ENCODE measurements at regions not wholly inside any gene's neighbourhood (a gene's known extent, or its start where the extent isn't known, plus 50 kb on each side); places are given as distances from the start of the nearest gene placed in this dataset.

DNA sequence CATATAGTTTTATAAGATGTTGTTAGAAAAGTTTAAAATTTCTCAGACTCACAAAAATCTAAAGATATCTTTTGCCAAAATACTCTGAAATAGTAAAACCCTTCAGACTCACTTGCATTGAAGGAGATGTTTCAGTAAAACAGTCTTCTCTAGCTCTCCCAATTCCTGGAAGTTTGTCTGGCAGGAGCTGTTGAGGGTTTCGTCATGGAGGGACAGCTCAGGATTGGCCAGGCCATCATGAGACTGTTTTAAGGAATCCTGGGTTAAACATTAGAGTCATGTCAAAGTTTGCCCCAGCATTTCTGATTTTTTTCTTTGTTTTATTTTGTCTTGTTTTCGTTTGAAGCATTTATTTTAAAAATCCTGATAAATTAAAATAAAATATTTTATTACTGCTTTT lies 293.8 kb upstream of the PBX1 start:
- Mint-ChIP-seq H3K27ac (no peak overlapping the region), H3K4me1 (ENCODE audit: low read depth) (no peaks in the 10 kb centered on the region), H3K4me3 (no peak overlapping the region), H3K27me3 (ENCODE audit: low read depth) (no peaks in the 10 kb centered on the region), H3K36me3 (ENCODE audit: low read depth) (no peaks in the 10 kb centered on the region), H3K9me3 (ENCODE audit: insufficient read depth) (peaks cover 5% of the 10 kb centered on the region)
- ChIA-PET POLR2A (no interaction called here), CTCF (no interaction called here)
- ATAC-seq (no peak), DNase-seq (no peak)

GRCh38 chr1:164272156-164272555 lies 286.8 kb upstream of the PBX1 start:
- H3K9me3 Mint-ChIP-seq (ENCODE audit: insufficient read depth): peaks cover 12% of the 10 kb centered on the region
- no peaks in the 10 kb centered on the region for H3K4me1 Mint-ChIP-seq (ENCODE audit: low read depth)
- no peak overlapping the region for H3K4me3 Mint-ChIP-seq
- ChIA-PET CTCF (no interaction called here), POLR2A (no interaction called here)
- H3K27ac Mint-ChIP-seq: no peak overlapping the region
- H3K27me3 Mint-ChIP-seq (ENCODE audit: low read depth): no peaks in the 10 kb centered on the region
- no peaks in the 10 kb centered on the region for H3K36me3 Mint-ChIP-seq (ENCODE audit: low read depth)
- DNase-seq (no peak), ATAC-seq (no peak)

DNA sequence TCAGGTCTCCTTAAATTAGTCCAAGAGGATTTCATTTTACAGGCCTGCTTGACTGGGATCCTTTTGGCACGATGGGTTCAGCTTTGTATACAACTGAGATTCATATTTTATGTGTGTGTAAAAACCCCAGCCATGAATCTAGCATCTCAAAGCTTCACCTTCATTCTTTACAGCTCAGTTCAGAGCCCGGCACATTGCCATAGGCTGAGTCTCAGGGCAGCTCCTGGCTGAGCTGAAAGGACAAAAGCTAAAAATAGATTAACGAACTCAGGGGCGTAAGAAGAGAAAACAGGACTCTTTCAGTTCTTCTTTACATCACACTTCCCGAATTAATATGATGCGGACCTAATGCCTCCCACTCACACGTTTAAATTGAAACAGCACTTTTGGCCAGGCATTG lies 262.8 kb upstream of the PBX1 start:
- ChIA-PET CTCF (no interaction called here), POLR2A (no interaction called here)
- no peaks in the 10 kb centered on the region for H3K27me3 Mint-ChIP-seq (ENCODE audit: low read depth)
- no peaks in the 10 kb centered on the region for H3K4me1 Mint-ChIP-seq (ENCODE audit: low read depth)
- H3K36me3 Mint-ChIP-seq (ENCODE audit: low read depth): no peaks in the 10 kb centered on the region
- H3K4me3 Mint-ChIP-seq: no peak overlapping the region
- H3K27ac Mint-ChIP-seq: no peak overlapping the region
- H3K9me3 Mint-ChIP-seq (ENCODE audit: insufficient read depth): peaks cover 29% of the 10 kb centered on the region
- no peak for ATAC-seq
- no peak for DNase-seq

GRCh38 chr1:164308101-164308500 lies 250.9 kb upstream of the PBX1 start:
- ChIA-PET CTCF (no interaction called here), POLR2A (no interaction called here)
- Mint-ChIP-seq H3K9me3 (ENCODE audit: insufficient read depth) (peaks cover 7% of the 10 kb centered on the region), H3K4me1 (ENCODE audit: low read depth) (no peaks in the 10 kb centered on the region), H3K36me3 (ENCODE audit: low read depth) (no peaks in the 10 kb centered on the region), H3K27ac (no peak overlapping the region), H3K27me3 (ENCODE audit: low read depth) (no peaks in the 10 kb centered on the region), H3K4me3 (no peak overlapping the region)
- DNase-seq: no peak
- ATAC-seq: no peak

DNA sequence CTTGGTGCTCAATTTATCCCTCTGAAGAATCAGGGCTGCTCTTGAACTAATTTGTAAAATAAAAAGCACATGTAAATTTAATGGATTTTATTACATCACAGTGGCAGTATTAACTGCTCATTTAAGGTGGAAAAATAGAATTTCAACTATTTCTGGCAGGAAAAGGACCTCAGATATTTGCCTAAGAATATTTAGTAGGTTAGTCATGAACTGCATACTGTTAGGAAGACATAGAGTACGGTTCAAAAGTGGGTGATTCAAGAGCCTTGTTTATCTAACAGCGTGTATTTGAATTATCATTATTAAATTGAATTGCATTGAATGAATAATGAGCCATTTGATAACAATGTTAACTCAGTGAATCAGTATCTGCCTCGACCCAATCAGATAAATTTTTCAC lies 248.8 kb upstream of the PBX1 start:
- POLR2A ChIA-PET: no interaction called here
- no peaks in the 10 kb centered on the region for H3K27me3 Mint-ChIP-seq (ENCODE audit: low read depth)

DNA sequence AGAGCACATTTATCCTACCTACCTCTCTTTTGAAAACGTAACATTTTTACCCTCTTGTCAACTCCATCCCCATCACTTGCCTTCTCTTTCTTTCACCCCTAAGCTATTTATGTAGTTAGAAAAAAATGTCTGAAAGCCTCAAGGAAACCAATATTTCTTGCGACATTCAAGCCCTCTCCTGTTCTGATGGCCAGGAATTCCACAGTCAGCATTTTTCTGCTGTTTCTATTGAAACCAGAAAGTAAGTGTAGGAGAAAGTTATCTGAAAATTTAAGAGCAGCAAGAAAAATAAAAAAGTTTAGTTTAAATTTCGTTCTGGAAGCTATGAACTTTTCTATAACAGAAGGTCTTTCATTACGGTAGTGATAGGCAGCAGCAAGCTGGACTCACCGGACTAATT lies 247.6 kb upstream of the PBX1 start:
- no peak for ATAC-seq
- no peaks in the 10 kb centered on the region for H3K27me3 Mint-ChIP-seq (ENCODE audit: low read depth)
- no peak overlapping the region for H3K4me3 Mint-ChIP-seq
- POLR2A ChIA-PET: no interaction called here
- H3K9me3 Mint-ChIP-seq (ENCODE audit: insufficient read depth): no peaks in the 10 kb centered on the region
- CTCF ChIA-PET: no interaction called here
- no peak for DNase-seq
- no peak overlapping the region for H3K27ac Mint-ChIP-seq
- no peaks in the 10 kb centered on the region for H3K4me1 Mint-ChIP-seq (ENCODE audit: low read depth)
- H3K36me3 Mint-ChIP-seq (ENCODE audit: low read depth): no peaks in the 10 kb centered on the region

More for the DNA sequence above, 248.8 kb upstream of the PBX1 start:
- CTCF ChIA-PET: no interaction called here
- no peaks in the 10 kb centered on the region for H3K9me3 Mint-ChIP-seq (ENCODE audit: insufficient read depth)
- H3K4me1 Mint-ChIP-seq (ENCODE audit: low read depth): no peaks in the 10 kb centered on the region
- H3K27ac Mint-ChIP-seq: no peak overlapping the region
- no peak overlapping the region for H3K4me3 Mint-ChIP-seq
- no peaks in the 10 kb centered on the region for H3K36me3 Mint-ChIP-seq (ENCODE audit: low read depth)
- ATAC-seq (no peak), DNase-seq (no peak)

GRCh38 chr1:164320790-164321731 lies 237.9 kb upstream of the PBX1 start:
- Mint-ChIP-seq H3K4me1 (ENCODE audit: low read depth) (no peaks in the 10 kb centered on the region), H3K36me3 (ENCODE audit: low read depth) (no peaks in the 10 kb centered on the region), H3K9me3 (ENCODE audit: insufficient read depth) (no peaks in the 10 kb centered on the region), H3K27ac (no peak overlapping the region), H3K27me3 (ENCODE audit: low read depth) (peaks cover 2% of the 10 kb centered on the region), H3K4me3 (no peak overlapping the region)
- POLR2A ChIA-PET: no interaction called here
- DNase-seq (no peak), ATAC-seq (no peak)
- CTCF ChIA-PET: no interaction called here

GRCh38 chr1:164325786-164326185 lies 233.2 kb upstream of the PBX1 start:
- H3K9me3 Mint-ChIP-seq (ENCODE audit: insufficient read depth): no peaks in the 10 kb centered on the region
- ATAC-seq (no peak), DNase-seq (no peak)
- H3K36me3 Mint-ChIP-seq (ENCODE audit: low read depth): no peaks in the 10 kb centered on the region
- ChIA-PET POLR2A (no interaction called here), CTCF (no interaction called here)
- no peak overlapping the region for H3K4me3 Mint-ChIP-seq
- no peaks in the 10 kb centered on the region for H3K27me3 Mint-ChIP-seq (ENCODE audit: low read depth)
- H3K27ac Mint-ChIP-seq: no peak overlapping the region
- H3K4me1 Mint-ChIP-seq (ENCODE audit: low read depth): no peaks in the 10 kb centered on the region

DNA sequence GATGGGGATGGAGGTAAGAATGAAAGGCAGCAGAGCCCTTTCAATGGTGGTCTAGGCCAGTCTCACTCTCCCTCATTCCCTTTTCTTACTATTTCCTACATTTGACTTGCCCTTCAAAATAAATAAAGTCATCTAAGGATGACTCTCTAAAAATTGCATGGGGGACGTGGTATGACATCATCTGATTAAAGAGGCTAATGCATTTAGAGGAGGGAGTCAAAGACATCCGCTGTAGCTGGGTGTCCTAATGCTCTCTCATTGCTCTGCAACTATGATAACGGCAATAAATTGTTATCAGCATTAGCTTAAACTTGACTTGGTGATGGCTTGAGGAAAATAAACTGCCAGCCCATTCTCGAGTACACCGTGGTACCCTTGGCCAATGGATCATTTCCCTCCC lies 225.6 kb upstream of the PBX1 start:
- no peak overlapping the region for H3K4me3 Mint-ChIP-seq
- no peak for DNase-seq
- ChIA-PET CTCF (no interaction called here), POLR2A (no interaction called here)
- H3K27ac Mint-ChIP-seq: no peak overlapping the region
- H3K27me3 Mint-ChIP-seq (ENCODE audit: low read depth): no peaks in the 10 kb centered on the region
- H3K36me3 Mint-ChIP-seq (ENCODE audit: low read depth): no peaks in the 10 kb centered on the region
- no peak for ATAC-seq
- no peaks in the 10 kb centered on the region for H3K4me1 Mint-ChIP-seq (ENCODE audit: low read depth)
- peaks cover 3% of the 10 kb centered on the region for H3K9me3 Mint-ChIP-seq (ENCODE audit: insufficient read depth)

DNA sequence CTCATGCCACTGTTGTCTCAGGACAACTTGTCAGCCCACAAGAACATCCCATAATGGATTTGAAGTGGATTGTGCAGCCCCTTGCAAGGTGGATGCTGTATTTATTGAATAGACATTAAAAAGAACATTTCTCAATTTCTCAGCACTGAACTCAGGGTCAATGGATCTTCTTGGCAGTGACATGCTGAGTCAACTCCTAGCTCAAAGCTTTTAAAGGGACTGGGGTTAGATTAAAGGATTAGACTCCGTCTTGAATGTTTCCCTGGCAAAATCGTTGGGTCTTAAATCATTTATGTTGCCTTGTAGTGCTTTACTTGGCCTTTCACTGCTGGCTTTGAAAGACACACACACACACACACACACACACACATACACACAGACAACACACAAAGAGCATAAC lies 221.6 kb upstream of the PBX1 start:
- Mint-ChIP-seq H3K4me3 (no peak overlapping the region), H3K27ac (no peak overlapping the region), H3K36me3 (ENCODE audit: low read depth) (no peaks in the 10 kb centered on the region), H3K9me3 (ENCODE audit: insufficient read depth) (peaks cover 9% of the 10 kb centered on the region), H3K4me1 (ENCODE audit: low read depth) (no peaks in the 10 kb centered on the region), H3K27me3 (ENCODE audit: low read depth) (no peaks in the 10 kb centered on the region)
- no peak for DNase-seq
- ChIA-PET CTCF (no interaction called here), POLR2A (no interaction called here)
- ATAC-seq: no peak

DNA sequence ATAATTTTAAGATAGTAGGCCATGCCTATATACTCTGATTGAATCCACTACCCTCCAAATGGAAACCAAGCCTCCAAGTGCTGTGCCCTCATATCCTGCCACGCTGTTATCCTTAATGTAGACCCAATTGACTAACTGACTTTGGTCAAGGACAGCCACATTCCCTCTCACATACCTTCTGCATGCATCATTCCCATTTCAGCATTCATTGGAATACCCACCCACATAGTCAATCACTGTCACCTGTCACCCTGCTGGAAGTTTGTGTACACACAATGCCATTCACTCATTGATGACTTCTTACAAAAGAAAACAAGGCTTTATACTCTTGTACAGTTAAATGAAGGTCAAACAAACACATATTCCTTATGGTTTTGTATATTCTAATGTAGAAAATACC lies 221.1 kb upstream of the PBX1 start:
- ChIA-PET CTCF (no interaction called here), POLR2A (no interaction called here)
- Mint-ChIP-seq H3K9me3 (ENCODE audit: insufficient read depth) (peaks cover 9% of the 10 kb centered on the region), H3K27ac (no peak overlapping the region), H3K27me3 (ENCODE audit: low read depth) (no peaks in the 10 kb centered on the region), H3K4me3 (no peak overlapping the region), H3K4me1 (ENCODE audit: low read depth) (no peaks in the 10 kb centered on the region), H3K36me3 (ENCODE audit: low read depth) (no peaks in the 10 kb centered on the region)
- DNase-seq: no peak
- no peak for ATAC-seq

DNA sequence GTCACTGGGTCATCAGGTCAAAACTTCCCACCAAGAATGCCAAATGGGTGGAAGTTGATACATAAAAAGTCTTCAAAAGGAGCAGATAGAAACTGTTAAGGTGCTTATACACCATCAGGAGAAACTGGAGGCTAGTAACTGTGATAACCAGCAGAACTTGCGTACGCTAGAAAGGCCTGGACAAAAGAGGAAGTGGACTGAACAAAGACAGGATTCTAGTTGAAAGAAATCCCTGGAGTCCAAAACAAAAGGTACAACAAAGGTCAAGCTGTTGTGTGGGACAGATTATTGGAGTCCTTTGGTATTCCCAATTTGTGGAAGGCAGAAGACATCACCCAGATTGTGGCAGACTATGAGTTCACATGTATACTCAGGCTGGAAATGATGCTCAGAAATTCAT lies 215.8 kb upstream of the PBX1 start:
- peaks cover 11% of the 10 kb centered on the region for H3K9me3 Mint-ChIP-seq (ENCODE audit: insufficient read depth)
- DNase-seq (no peak), ATAC-seq (no peak)
- ChIA-PET POLR2A (no interaction called here), CTCF (no interaction called here)
- H3K4me1 Mint-ChIP-seq (ENCODE audit: low read depth): no peaks in the 10 kb centered on the region
- H3K27ac Mint-ChIP-seq: no peak overlapping the region
- no peaks in the 10 kb centered on the region for H3K36me3 Mint-ChIP-seq (ENCODE audit: low read depth)
- no peak overlapping the region for H3K4me3 Mint-ChIP-seq
- H3K27me3 Mint-ChIP-seq (ENCODE audit: low read depth): no peaks in the 10 kb centered on the region

DNA sequence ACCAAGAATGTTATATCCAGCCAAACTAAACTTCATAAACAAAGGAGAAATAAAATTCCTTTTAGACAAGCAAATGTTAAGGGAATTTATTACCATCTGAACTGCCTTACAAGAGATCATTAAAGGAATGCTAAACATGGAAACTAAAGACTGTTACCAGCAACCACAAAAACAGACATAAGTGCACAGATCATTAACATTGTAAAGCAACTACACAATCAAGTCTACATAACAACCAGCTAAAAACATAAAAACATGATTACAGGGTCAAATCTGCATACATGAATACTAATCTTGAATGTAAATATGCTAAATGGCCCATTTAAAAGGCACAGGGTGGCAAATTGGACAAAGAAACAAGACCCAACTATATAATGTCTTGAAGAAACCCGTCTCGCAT lies 211.0 kb upstream of the PBX1 start:
- Mint-ChIP-seq H3K9me3 (ENCODE audit: insufficient read depth) (peaks cover 47% of the 10 kb centered on the region), H3K27me3 (ENCODE audit: low read depth) (no peaks in the 10 kb centered on the region), H3K27ac (no peak overlapping the region), H3K36me3 (ENCODE audit: low read depth) (no peaks in the 10 kb centered on the region), H3K4me3 (no peak overlapping the region), H3K4me1 (ENCODE audit: low read depth) (no peaks in the 10 kb centered on the region)
- ChIA-PET POLR2A (no interaction called here), CTCF (no interaction called here)
- DNase-seq: no peak
- no peak for ATAC-seq

All from activated CD8-positive, alpha-beta T cell treated with anti-CD3 and anti-CD28 coated beads, Interleukin-2, amount 10 ng/mL, durations not matched to agents 7 days and 5 days (primary cell).